SK-N-SH (cell line): ENCODE measurements at regions not wholly inside any gene's neighbourhood (a gene's known extent, or its start where the extent isn't known, plus 50 kb on each side); places are given as distances from the start of the nearest gene placed in this dataset.

ENCODE experiments used
- CTCF ChIA-PET: fragments of 300-600, 350-600 bp; formaldehyde crosslinking; extraction: SDS; loops from one replicate; lab custom pipeline; 2021; lab: Yijun Ruan, JAX
- POLR2A ChIA-PET: fragments of 350-600 bp; sonication (Branson Sonifier 250); formaldehyde crosslinking; extraction: SDS; loops from one replicate; lab custom pipeline; 2020; ENCODE audit warnings: antibody characterized with exemption, inconsistent platforms; lab: Yijun Ruan, JAX
- DNase-seq: peaks from one replicate; pipeline ENCODE4 v3.0.0; 2012
- H2AFZ ChIP-seq: fragments of 200-600 bp; sonication (generic); 2 replicates; pipeline ENCODE4 v1.8.1; 2016; ENCODE audit warnings: antibody characterized with exemption, mild to moderate bottlenecking, low read depth
- H3F3A ChIP-seq: fragments of 200-600 bp; sonication (generic); replicated peaks from 2 replicates; pipeline ENCODE3; 2016; ENCODE audit warnings: antibody characterized with exemption, mild to moderate bottlenecking; ENCODE audit not compliant: insufficient read depth
- H3K27ac ChIP-seq, 2 experiments: fragments of 200-500 bp in 1 of 2; fragments of 200-600 bp in 1 of 2; sonication (Bioruptor generic) in 1 of 2; sonication (generic), shearing (Covaris generic) in 1 of 2; 2 replicates each; pipeline versions ENCODE4 v1.5.1 to v1.6.1; 2014 to 2016; ENCODE audit warnings: low read depth in 2 of 2, inconsistent platforms in 1 of 2, low read length in 1 of 2, mild to moderate bottlenecking in 1 of 2, mixed read lengths in 1 of 2
- H3K27me3 ChIP-seq: fragments of 200-600 bp; sonication (generic), shearing (Covaris generic); 2 replicates; pipeline ENCODE4 v1.6.1; 2016; ENCODE audit warnings: mixed run types; ENCODE audit not compliant: insufficient read depth
- H3K36me3 ChIP-seq, 2 experiments: fragments of 200-500 bp in 1 of 2; fragments of 200-600 bp in 1 of 2; sonication (Bioruptor generic) in 1 of 2; sonication (generic) in 1 of 2; replicated peaks in 1 of 2; 2 replicates each; pipeline versions ENCODE3 to v1.5.1; 2014 to 2016; ENCODE audit warnings: low read length in 1 of 2, mild to moderate bottlenecking in 1 of 2; ENCODE audit not compliant: insufficient read depth in 2 of 2, control insufficient read depth in 1 of 2
- H3K4me1 ChIP-seq, 2 experiments: fragments of 200-500 bp in 1 of 2; fragments of 200-600 bp in 1 of 2; sonication (Bioruptor generic) in 1 of 2; sonication (generic), shearing (Covaris generic) in 1 of 2; 2 replicates each; pipeline versions ENCODE4 v1.5.1 to v1.6.1; 2014 to 2016; ENCODE audit warnings: low read depth in 1 of 2, low read length in 1 of 2, mixed run types in 1 of 2; ENCODE audit not compliant: insufficient read depth in 2 of 2, control insufficient read depth in 1 of 2
- H3K4me2 ChIP-seq: fragments of 200-600 bp; sonication (generic), shearing (Covaris generic); 2 replicates; pipeline ENCODE4 v1.6.1; 2017; ENCODE audit warnings: mixed run types
- H3K4me3 ChIP-seq, 2 experiments: fragments of 200-500 bp in 1 of 2; fragments of 200-600 bp in 1 of 2; sonication (Bioruptor generic) in 1 of 2; sonication (generic), shearing (Covaris generic) in 1 of 2; 2 replicates each; pipeline versions ENCODE4 v1.5.1 to v1.8.1; 2014 to 2016; ENCODE audit warnings: low read depth in 2 of 2, inconsistent platforms in 1 of 2, low read length in 1 of 2, mild to moderate bottlenecking in 1 of 2, mixed read lengths in 1 of 2, moderate library complexity in 1 of 2
- H3K79me2 ChIP-seq: fragments of 200-600 bp; sonication (generic); 2 replicates; pipeline ENCODE4 v1.8.1; 2017; ENCODE audit warnings: mild to moderate bottlenecking; ENCODE audit not compliant: insufficient read depth
- H3K9ac ChIP-seq: fragments of 200-600 bp; sonication (generic); 2 replicates; pipeline ENCODE4 v1.6.1; 2017; ENCODE audit warnings: mixed run types
- H3K9me2 ChIP-seq: fragments of 200-600 bp; sonication (generic); 2 replicates; pipeline ENCODE4 v1.6.1; 2017; ENCODE audit warnings: mixed run types
- H3K9me3 ChIP-seq: fragments of 200-600 bp; sonication (generic); 2 replicates; pipeline ENCODE4 v1.6.1; 2017; ENCODE audit warnings: mixed run types, mild to moderate bottlenecking, moderate library complexity
- H4K20me1 ChIP-seq: fragments of 200-600 bp; sonication (generic); 2 replicates; pipeline ENCODE4 v1.6.1; 2017; ENCODE audit warnings: mild to moderate bottlenecking, mixed run types; ENCODE audit not compliant: insufficient read depth
- CTCF ChIP-seq: fragments of 200-600 bp; sonication (generic); IDR thresholded peaks from 2 replicates; pipeline ENCODE4 v1.6.1; 2017; ENCODE audit warnings: antibody characterized with exemption, mild to moderate bottlenecking, moderate library complexity
- EZH2phosphoT487 ChIP-seq: fragments of 200-600 bp; sonication (generic); IDR thresholded peaks from 2 replicates; pipeline ENCODE4 v1.6.1; 2017; ENCODE audit warnings: low read depth, mixed run types, mild to moderate bottlenecking, antibody characterized with exemption, moderate library complexity, borderline replicate concordance
- FOXM1 ChIP-seq: IDR thresholded peaks from 2 replicates; pipeline ENCODE4 v1.4.0; 2012; ENCODE audit warnings: low read depth, mild to moderate bottlenecking
- GABPA ChIP-seq: IDR thresholded peaks from 2 replicates; pipeline ENCODE4 v1.4.0; 2012; ENCODE audit warnings: low read depth, mild to moderate bottlenecking
- MEF2A ChIP-seq: IDR thresholded peaks from 2 replicates; pipeline ENCODE4 v1.4.0; 2012; ENCODE audit warnings: low read depth, borderline replicate concordance
- NRF1 ChIP-seq: IDR thresholded peaks from 2 replicates; pipeline ENCODE4 v1.6.1; 2012; ENCODE audit warnings: low read depth, mild to moderate bottlenecking, low read length
- RCOR1 ChIP-seq: fragments of 150-350 bp; IDR thresholded peaks from 2 replicates; pipeline ENCODE4 v1.6.1; 2017; ENCODE audit warnings: antibody characterized with exemption, low read length
- RXRA ChIP-seq: IDR thresholded peaks from 2 replicates; pipeline ENCODE4 v1.4.0; 2012; ENCODE audit warnings: low read depth, mild to moderate bottlenecking, borderline replicate concordance
- TAF1 ChIP-seq: IDR thresholded peaks from 2 replicates; pipeline ENCODE4 v1.6.1; 2012; ENCODE audit warnings: low read depth, mild to moderate bottlenecking, low read length, moderate library complexity, borderline replicate concordance
- USF1 ChIP-seq: IDR thresholded peaks from 2 replicates; pipeline ENCODE4 v1.4.0; 2012; ENCODE audit warnings: low read depth, borderline replicate concordance
- YY1 ChIP-seq: IDR thresholded peaks from 2 replicates; pipeline ENCODE4 v1.4.0; 2012; ENCODE audit warnings: low read depth, mild to moderate bottlenecking
- WGBS: methylation state at CpG from one replicate; pipeline ENCODE4 v1.1.6; 2017; ENCODE audit warnings: low lambda C conversion rate; 5-methylcytosine and 5-hydroxymethylcytosine counted together
- TF ChIP-seq, protein P1 (sequence below): IDR thresholded peaks from 2 replicates; pipeline ENCODE4 v1.6.1; 2012; ENCODE audit warnings: mild to moderate bottlenecking, low read depth, low read length, moderate library complexity

DNA sequence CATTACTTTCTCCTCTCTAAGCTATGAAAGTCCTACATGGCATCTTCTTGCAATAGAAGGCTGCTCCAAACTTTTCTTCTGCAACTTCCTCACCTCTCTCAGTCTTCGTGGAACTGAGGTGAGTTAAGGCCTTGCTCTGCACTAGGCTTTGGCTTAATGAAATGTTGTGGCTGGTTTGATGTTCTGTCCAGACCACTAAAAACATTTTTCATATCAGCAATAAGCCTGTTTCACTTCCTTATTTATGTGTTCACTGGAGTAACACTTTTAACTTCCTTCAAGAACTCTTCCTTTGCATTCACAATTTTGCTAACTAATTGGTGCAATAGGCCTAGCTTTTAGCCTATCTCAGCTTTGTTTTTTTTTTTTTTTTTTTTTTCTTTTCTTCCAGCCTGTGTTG, 335.3 kb upstream of the NECTIN3 start:
- H3K79me2 ChIP-seq, result no peaks in the 10 kb centered on the region
- no peak overlapping the region for H3K27ac ChIP-seq
- POLR2A ChIA-PET, result no interaction called here
- no peak overlapping the region for H3K4me2 ChIP-seq
- no peak overlapping the region for H2AFZ ChIP-seq
- H3F3A ChIP-seq, result no peaks in the 10 kb centered on the region
- H3K27me3 ChIP-seq, result no peaks in the 10 kb centered on the region
- CTCF ChIA-PET, result interaction anchor here (0.7 to 1.4 kb wide), 2 partner anchors 19 to 59 kb away, joined by 4 read pairs; no protein-coding TSS in a partner anchor
- H3K9me2 ChIP-seq, result no peaks in the 10 kb centered on the region
- no peaks in the 10 kb centered on the region for H3K4me1 ChIP-seq
- TF ChIP-seq FOXM1 (no peak), EZH2phosphoT487 (no peak), RCOR1 (no peak), RXRA (no peak), NRF1 (no peak), GABPA (no peak), CTCF (no peak), YY1 (no peak), TAF1 (no peak), MEF2A (no peak), USF1 (no peak)
- TF ChIP-seq, protein P1, sequence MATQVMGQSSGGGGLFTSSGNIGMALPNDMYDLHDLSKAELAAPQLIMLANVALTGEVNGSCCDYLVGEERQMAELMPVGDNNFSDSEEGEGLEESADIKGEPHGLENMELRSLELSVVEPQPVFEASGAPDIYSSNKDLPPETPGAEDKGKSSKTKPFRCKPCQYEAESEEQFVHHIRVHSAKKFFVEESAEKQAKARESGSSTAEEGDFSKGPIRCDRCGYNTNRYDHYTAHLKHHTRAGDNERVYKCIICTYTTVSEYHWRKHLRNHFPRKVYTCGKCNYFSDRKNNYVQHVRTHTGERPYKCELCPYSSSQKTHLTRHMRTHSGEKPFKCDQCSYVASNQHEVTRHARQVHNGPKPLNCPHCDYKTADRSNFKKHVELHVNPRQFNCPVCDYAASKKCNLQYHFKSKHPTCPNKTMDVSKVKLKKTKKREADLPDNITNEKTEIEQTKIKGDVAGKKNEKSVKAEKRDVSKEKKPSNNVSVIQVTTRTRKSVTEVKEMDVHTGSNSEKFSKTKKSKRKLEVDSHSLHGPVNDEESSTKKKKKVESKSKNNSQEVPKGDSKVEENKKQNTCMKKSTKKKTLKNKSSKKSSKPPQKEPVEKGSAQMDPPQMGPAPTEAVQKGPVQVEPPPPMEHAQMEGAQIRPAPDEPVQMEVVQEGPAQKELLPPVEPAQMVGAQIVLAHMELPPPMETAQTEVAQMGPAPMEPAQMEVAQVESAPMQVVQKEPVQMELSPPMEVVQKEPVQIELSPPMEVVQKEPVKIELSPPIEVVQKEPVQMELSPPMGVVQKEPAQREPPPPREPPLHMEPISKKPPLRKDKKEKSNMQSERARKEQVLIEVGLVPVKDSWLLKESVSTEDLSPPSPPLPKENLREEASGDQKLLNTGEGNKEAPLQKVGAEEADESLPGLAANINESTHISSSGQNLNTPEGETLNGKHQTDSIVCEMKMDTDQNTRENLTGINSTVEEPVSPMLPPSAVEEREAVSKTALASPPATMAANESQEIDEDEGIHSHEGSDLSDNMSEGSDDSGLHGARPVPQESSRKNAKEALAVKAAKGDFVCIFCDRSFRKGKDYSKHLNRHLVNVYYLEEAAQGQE, result no peak
- no peaks in the 10 kb centered on the region for H4K20me1 ChIP-seq
- no peaks in the 10 kb centered on the region for H3K36me3 ChIP-seq
- no peak overlapping the region for H3K9ac ChIP-seq
- H3K4me3 ChIP-seq, result no peak overlapping the region
- H3K9me3 ChIP-seq, result no peaks in the 10 kb centered on the region
- WGBS, result 56% methylated on average over 1 of the region's 1 CpG
- no peak for DNase-seq
